ENCODE measurements at regions not wholly inside any gene's neighbourhood (a gene's known extent, or its start where the extent isn't known, plus 50 kb on each side); places are given as distances from the start of the nearest gene placed in this dataset.

- Histone ChIP-seq H3K4me3 (replicated peaks; ENCODE audit: insufficient read depth, low read length) (no peak overlapping the region), H3K27ac (replicated peaks) (no peak overlapping the region), H3K27me3 (ENCODE audit: insufficient read depth, poor library complexity, severe bottlenecking) (no peaks in the 10 kb centered on the region)
- no peak for DNase-seq (ENCODE audit: low read depth in 1 of 2, low spot score in 1 of 2)
- no peak for TF ChIP-seq GABPA (IDR thresholded peaks at IDR 0.05; ENCODE audit: low read depth)
- no peak for TF ChIP-seq REST (IDR thresholded peaks at IDR 0.05; ENCODE audit: insufficient replicate concordance, low read depth)
- no peak for TF ChIP-seq CTCF (IDR thresholded peaks at IDR 0.05; ENCODE audit: insufficient read depth, low read length)
- no peak for TF ChIP-seq SPI1 (IDR thresholded peaks at IDR 0.05; ENCODE audit: borderline replicate concordance, low read depth)
- TF ChIP-seq POLR2AphosphoS5 (IDR thresholded peaks at IDR 0.05; ENCODE audit: low read depth), result no peak
Observed at GRCh38 chr2:122022531-122022930, 267.1 kb downstream of the TSN start.

- no peaks in the 10 kb centered on the region for H3K27me3 ChIP-seq (ENCODE audit: insufficient read depth, poor library complexity, severe bottlenecking)
- DNase-seq (ENCODE audit: low read depth in 1 of 2, low spot score in 1 of 2), result no peak
- TF ChIP-seq POLR2AphosphoS5 (IDR thresholded peaks at IDR 0.05; ENCODE audit: low read depth) (no peak), GABPA (IDR thresholded peaks at IDR 0.05; ENCODE audit: low read depth) (no peak)
- no peak overlapping the region for H3K4me3 ChIP-seq (replicated peaks; ENCODE audit: insufficient read depth, low read length)
- no peak overlapping the region for H3K27ac ChIP-seq (replicated peaks)
Observed at GRCh38 chr2:122023059-122023864, 267.8 kb downstream of the TSN start.

GRCh38 chr2:122027510-122028217 is 272.2 kb downstream of the TSN start:
- Histone ChIP-seq H3K27me3 (ENCODE audit: insufficient read depth, poor library complexity, severe bottlenecking) (no peaks in the 10 kb centered on the region), H3K4me3 (replicated peaks; ENCODE audit: insufficient read depth, low read length) (no peak overlapping the region), H3K27ac (replicated peaks) (no peak overlapping the region)
- TF ChIP-seq REST (IDR thresholded peaks at IDR 0.05; ENCODE audit: insufficient replicate concordance, low read depth) (no peak), GABPA (IDR thresholded peaks at IDR 0.05; ENCODE audit: low read depth) (no peak), SPI1 (IDR thresholded peaks at IDR 0.05; ENCODE audit: borderline replicate concordance, low read depth) (no peak), POLR2AphosphoS5 (IDR thresholded peaks at IDR 0.05; ENCODE audit: low read depth) (no peak), CTCF (IDR thresholded peaks at IDR 0.05; ENCODE audit: insufficient read depth, low read length) (no peak)
- DNase-seq (ENCODE audit: low read depth in 1 of 2, low spot score in 1 of 2), result no peak

GRCh38 chr2:122028371-122029100 is 273.1 kb downstream of the TSN start:
- DNase-seq (ENCODE audit: low read depth in 1 of 2, low spot score in 1 of 2), result no peak

More at GRCh38 chr2:122028371-122029100, 273.1 kb downstream of the TSN start:
- Histone ChIP-seq H3K4me3 (replicated peaks; ENCODE audit: insufficient read depth, low read length) (no peak overlapping the region), H3K27me3 (ENCODE audit: insufficient read depth, poor library complexity, severe bottlenecking) (peaks cover 5% of the 10 kb centered on the region), H3K27ac (replicated peaks) (no peak overlapping the region)
- no peak for TF ChIP-seq POLR2AphosphoS5 (IDR thresholded peaks at IDR 0.05; ENCODE audit: low read depth)
- TF ChIP-seq CTCF (IDR thresholded peaks at IDR 0.05; ENCODE audit: insufficient read depth, low read length), result no peak
- TF ChIP-seq SPI1 (IDR thresholded peaks at IDR 0.05; ENCODE audit: borderline replicate concordance, low read depth), result no peak
- no peak for TF ChIP-seq REST (IDR thresholded peaks at IDR 0.05; ENCODE audit: insufficient replicate concordance, low read depth)
- TF ChIP-seq GABPA (IDR thresholded peaks at IDR 0.05; ENCODE audit: low read depth), result no peak

Measured in HL-60 (cell line).